Calu3 (cell line): ENCODE measurements at regions not wholly inside any gene's neighbourhood (a gene's known extent, or its start where the extent isn't known, plus 50 kb on each side); places are given as distances from the start of the nearest gene placed in this dataset.

Experiments
- BruUV-seq: library from RNA; stranded (reverse); fragments of 400-500 nt; replicated peaks from 2 replicates; lab custom pipeline; 2021; lab: Mats Ljungman, UMichigan
- CTCF ChIA-PET: fragments of 300-600 bp; sonication (Branson Sonifier 250); formaldehyde crosslinking; loops from one replicate; lab custom pipeline; 2022; ENCODE audit warnings: antibody characterized with exemption; lab: Charles Lee
- DNase-seq: peaks from one replicate; pipeline ENCODE4 v3.0.0; 2022
- H3K27ac Mint-ChIP-seq: one replicate; pipeline ENCODE4 v1.8.0; 2022; ENCODE audit warnings: mixed read lengths; ENCODE audit not compliant: unreplicated experiment
- H3K27me3 Mint-ChIP-seq: one replicate; pipeline ENCODE4 v1.8.0; 2022; ENCODE audit warnings: mixed read lengths; ENCODE audit not compliant: unreplicated experiment
- H3K36me3 Mint-ChIP-seq: one replicate; pipeline ENCODE4 v1.8.0; 2022; ENCODE audit warnings: mild to moderate bottlenecking, moderate library complexity, mixed read lengths; ENCODE audit not compliant: insufficient read depth, unreplicated experiment
- H3K4me1 Mint-ChIP-seq: one replicate; pipeline ENCODE4 v1.8.0; 2022; ENCODE audit warnings: mild to moderate bottlenecking, low read depth, mixed read lengths; ENCODE audit not compliant: unreplicated experiment
- H3K4me3 Mint-ChIP-seq: one replicate; pipeline ENCODE4 v1.8.0; 2022; ENCODE audit warnings: mild to moderate bottlenecking, low read depth, moderate library complexity, mixed read lengths; ENCODE audit not compliant: unreplicated experiment
- H3K9me3 Mint-ChIP-seq: one replicate; pipeline ENCODE4 v1.8.0; 2022; ENCODE audit warnings: low read depth, mixed read lengths; ENCODE audit not compliant: unreplicated experiment
- intact Hi-C: fragments of 100-400 bp; cut with micrococcal nuclease; formaldehyde crosslinking; loops from one replicate; pipeline ENCODE4 v1.10.0; 2022; ENCODE audit not compliant: unreplicated experiment
- TF ChIP-seq, protein P1 (sequence below): fragments of 200-600 bp; IDR thresholded peaks from one replicate; pipeline ENCODE4 v1.8.0; 2022; ENCODE audit warnings: antibody characterized with exemption; ENCODE audit not compliant: unreplicated experiment

DNA sequence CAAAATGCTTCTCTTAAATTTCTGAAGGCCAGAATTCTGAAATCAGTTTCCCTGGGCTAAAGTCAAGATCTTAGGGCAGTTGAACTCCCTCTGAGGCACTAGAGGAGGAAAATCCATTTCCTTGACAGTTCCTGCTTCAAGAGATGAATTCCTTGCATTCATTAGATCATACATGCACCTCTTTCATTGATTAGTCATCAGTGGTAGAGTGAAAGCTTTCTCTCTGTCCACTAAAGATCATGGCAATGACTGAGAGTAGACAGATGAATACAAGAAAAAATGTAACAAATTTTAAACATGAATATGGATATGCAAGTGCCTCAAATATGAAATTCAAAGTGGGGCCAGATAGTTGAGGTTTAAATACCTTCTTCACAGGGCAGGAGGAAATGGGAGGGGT is 693.4 kb upstream of the TMEFF2 start:
- TF ChIP-seq, protein P1, sequence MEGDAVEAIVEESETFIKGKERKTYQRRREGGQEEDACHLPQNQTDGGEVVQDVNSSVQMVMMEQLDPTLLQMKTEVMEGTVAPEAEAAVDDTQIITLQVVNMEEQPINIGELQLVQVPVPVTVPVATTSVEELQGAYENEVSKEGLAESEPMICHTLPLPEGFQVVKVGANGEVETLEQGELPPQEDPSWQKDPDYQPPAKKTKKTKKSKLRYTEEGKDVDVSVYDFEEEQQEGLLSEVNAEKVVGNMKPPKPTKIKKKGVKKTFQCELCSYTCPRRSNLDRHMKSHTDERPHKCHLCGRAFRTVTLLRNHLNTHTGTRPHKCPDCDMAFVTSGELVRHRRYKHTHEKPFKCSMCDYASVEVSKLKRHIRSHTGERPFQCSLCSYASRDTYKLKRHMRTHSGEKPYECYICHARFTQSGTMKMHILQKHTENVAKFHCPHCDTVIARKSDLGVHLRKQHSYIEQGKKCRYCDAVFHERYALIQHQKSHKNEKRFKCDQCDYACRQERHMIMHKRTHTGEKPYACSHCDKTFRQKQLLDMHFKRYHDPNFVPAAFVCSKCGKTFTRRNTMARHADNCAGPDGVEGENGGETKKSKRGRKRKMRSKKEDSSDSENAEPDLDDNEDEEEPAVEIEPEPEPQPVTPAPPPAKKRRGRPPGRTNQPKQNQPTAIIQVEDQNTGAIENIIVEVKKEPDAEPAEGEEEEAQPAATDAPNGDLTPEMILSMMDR = no peak
- intact Hi-C loops = loop anchor here (10.0 kb wide), 1 partner anchor 297 kb away; no protein-coding TSS in a partner anchor
- BruUV-seq = no TSS peak
- DNase-seq = no peak
- H3K4me3 Mint-ChIP-seq = no peak overlapping the region
- H3K27me3 Mint-ChIP-seq = no peaks in the 10 kb centered on the region
- no peaks in the 10 kb centered on the region for H3K9me3 Mint-ChIP-seq
- no peaks in the 10 kb centered on the region for H3K36me3 Mint-ChIP-seq
- H3K27ac Mint-ChIP-seq = peak overlapping the region; percentile 81
- CTCF ChIA-PET = no interaction called here
- peaks cover 30% of the 10 kb centered on the region for H3K4me1 Mint-ChIP-seq

DNA sequence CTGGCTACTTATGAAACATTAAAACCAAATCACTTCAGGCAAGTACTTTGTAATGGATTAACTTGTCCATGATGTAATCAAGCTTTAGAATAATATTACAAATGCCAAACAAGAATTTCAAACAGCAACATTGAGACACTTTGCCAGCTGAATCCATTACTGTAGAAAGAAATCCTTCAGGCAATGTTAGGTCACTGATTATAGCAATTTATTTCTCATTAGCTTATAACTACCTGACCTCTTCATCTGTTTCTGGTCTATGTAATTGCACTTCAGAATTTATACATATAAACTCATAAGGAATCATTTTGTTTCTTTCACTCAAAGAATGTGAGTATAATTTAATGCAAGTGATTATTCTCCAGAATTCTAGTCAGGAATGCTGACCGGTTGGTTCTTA is 692.6 kb upstream of the TMEFF2 start:
- TF ChIP-seq, protein P1 = no peak
- Mint-ChIP-seq H3K27ac (peak overlapping the region; percentile 71), H3K4me1 (peaks cover 30% of the 10 kb centered on the region), H3K27me3 (no peaks in the 10 kb centered on the region), H3K36me3 (no peaks in the 10 kb centered on the region), H3K4me3 (no peak overlapping the region), H3K9me3 (no peaks in the 10 kb centered on the region)
- CTCF ChIA-PET = interaction anchor here (0.6 kb wide), 1 partner anchor 1155 kb away, joined by 3 read pairs; no protein-coding TSS in a partner anchor
- intact Hi-C loops = loop anchor here (10.0 kb wide), 1 partner anchor 297 kb away; no protein-coding TSS in a partner anchor
- no TSS peak for BruUV-seq
- DNase-seq = no peak

DNA sequence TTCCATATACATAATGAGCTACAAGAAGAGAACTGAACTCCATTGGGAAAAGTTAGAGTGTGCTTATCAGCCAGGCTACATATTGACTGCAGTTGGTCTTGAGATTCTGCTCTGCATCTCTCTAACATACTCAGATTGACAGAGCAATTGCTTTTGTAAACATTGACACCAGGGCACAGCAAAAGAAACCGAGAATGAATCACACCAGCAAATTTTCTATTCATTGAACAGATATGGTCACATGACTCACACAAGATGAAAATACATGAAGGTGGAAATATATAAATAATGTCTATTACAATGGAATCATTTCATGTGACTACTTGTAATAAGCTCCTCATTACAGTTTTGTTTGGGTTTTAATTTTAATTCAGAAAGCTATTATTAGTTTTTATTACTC is 691.9 kb upstream of the TMEFF2 start:
- TF ChIP-seq, protein P1 = no peak
- CTCF ChIA-PET = no interaction called here
- Mint-ChIP-seq H3K27ac (no peak overlapping the region), H3K36me3 (no peaks in the 10 kb centered on the region), H3K27me3 (no peaks in the 10 kb centered on the region), H3K4me1 (peaks cover 30% of the 10 kb centered on the region), H3K9me3 (no peaks in the 10 kb centered on the region), H3K4me3 (no peak overlapping the region)
- intact Hi-C loops = loop anchor here (10.0 kb wide), 1 partner anchor 298 kb away; no protein-coding TSS in a partner anchor
- BruUV-seq = no TSS peak
- DNase-seq = no peak

DNA sequence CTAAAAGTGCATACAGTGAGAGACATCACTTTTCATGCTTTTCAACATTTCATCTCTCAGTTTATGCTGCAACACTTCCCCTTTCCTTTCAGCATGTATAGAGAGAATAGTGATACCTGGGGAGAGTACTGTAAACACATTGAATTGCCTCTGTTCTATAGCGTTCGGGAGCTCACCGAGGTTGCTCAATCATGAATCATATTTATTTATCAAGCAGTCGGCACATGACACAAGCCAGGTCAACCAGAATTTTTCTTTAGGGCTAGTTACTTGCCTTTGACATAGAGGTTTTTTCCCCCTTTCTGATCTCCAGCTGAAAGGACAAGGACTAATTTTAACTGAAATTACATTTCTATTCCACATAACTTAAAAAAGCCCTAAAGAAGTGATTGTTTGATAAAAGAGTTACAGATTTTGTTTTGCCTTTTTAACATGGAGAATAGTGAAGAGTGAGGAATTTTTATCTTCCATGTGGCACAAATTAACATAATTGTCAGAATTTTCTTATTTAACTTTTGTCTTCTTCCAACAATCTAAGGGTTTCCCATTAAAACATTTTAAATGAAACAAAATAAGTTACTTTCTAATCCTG is 690.9 kb upstream of the TMEFF2 start:
- CTCF ChIA-PET = no interaction called here
- DNase-seq = peak; percentile 20
- BruUV-seq = no TSS peak

More for the DNA sequence above, 690.9 kb upstream of the TMEFF2 start:
- Mint-ChIP-seq H3K36me3 (no peaks in the 10 kb centered on the region), H3K27ac (peak overlapping the region; percentile 35), H3K4me3 (peak overlapping the region; percentile 5), H3K27me3 (no peaks in the 10 kb centered on the region), H3K4me1 (peaks cover 30% of the 10 kb centered on the region), H3K9me3 (no peaks in the 10 kb centered on the region)
- TF ChIP-seq, protein P1 = no peak
- intact Hi-C loops = loop anchor here (10.0 kb wide), 1 partner anchor 299 kb away; no protein-coding TSS in a partner anchor
